Adrenal gland (tissue), 9 donors: ENCODE measurements at regions not wholly inside any gene's neighbourhood (a gene's known extent, or its start where the extent isn't known, plus 50 kb on each side); places are given as distances from the start of the nearest gene placed in this dataset.

ENCODE experiments used
- DNase-seq, 7 donors: peaks; one replicate each; pipeline ENCODE4 v3.0.0-alpha.2; 2019 to 2020
- H3K27ac ChIP-seq, 5 donors: fragments of 200-600 bp; sonication (generic) in 4 of 5; 1 replicate in 3 of 5; 2 replicates in 2 of 5; pipeline versions ENCODE4 v1.5.1 to v1.8.0; 2016 to 2020; ENCODE audit warnings: mild to moderate bottlenecking in 1 of 5
- H3K27me3 ChIP-seq: fragments of 200-600 bp; 2 replicates; pipeline ENCODE4 v1.8.0; 2021
- H3K36me3 ChIP-seq, 2 donors: fragments of 200-600 bp; replicated peaks in 1 of 2; 1 replicate in 1 of 2; 2 replicates in 1 of 2; pipeline versions ENCODE4 v1.5.1 to v1.8.0; 2018 to 2022
- H3K4me1 ChIP-seq, 2 donors: fragments of 200-600 bp; replicated peaks in 1 of 2; 1 replicate in 1 of 2; 2 replicates in 1 of 2; pipeline versions ENCODE4 v1.5.1 to v1.8.0; 2018 to 2021
- H3K4me3 ChIP-seq, 4 donors: fragments of 200-600 bp; sonication (generic) in 3 of 4; one replicate each; pipeline ENCODE4 v1.5.1; 2016 to 2018
- H3K9me3 ChIP-seq, 3 donors: fragments of 200-600 bp; sonication (generic) in 1 of 3; replicated peaks in 1 of 3; 1 replicate in 2 of 3; 2 replicates in 1 of 3; pipeline versions ENCODE4 v1.5.1 to v1.8.0; 2016 to 2021
- POLR2A ChIP-seq, 2 donors: fragments of 450-650 bp; IDR thresholded peaks; one replicate each; pipeline ENCODE4 v1.6.1; 2017; ENCODE audit warnings: antibody characterized with exemption in 2 of 2, mild to moderate bottlenecking in 2 of 2, moderate library complexity in 1 of 2
- WGBS, 4 donors: extraction: QIAGEN DNeasy Blood & Tissue Kit in 2 of 4; methylation state at CpG; one replicate each; pipeline versions ENCODE4 v1.1.5 to v1.1.7; 2013 to 2017; 5-methylcytosine and 5-hydroxymethylcytosine counted together
- intact Hi-C, 2 donors: fragments of 100-400 bp; cut with DNase I; formaldehyde crosslinking; loops; one replicate each; pipeline versions ENCODE4 v1.14.1 to v1.15.0; 2022 to 2023
- TF ChIP-seq, protein P1 (sequence below), 6 experiments: fragments of 450-650 bp in 4 of 6; fragments of 200-600 bp in 2 of 6; sonication (generic) in 1 of 6; IDR thresholded peaks; 1 replicate in 5 of 6; 2 replicates in 1 of 6; pipeline versions ENCODE4 v1.5.1 to v1.8.0; 2016 to 2021; ENCODE audit warnings: antibody characterized with exemption in 6 of 6, mild to moderate bottlenecking in 2 of 6, moderate library complexity in 1 of 6
- donor health status: healthy with polysubstance abuse.
- donor health status: Bipolar disorder and iron deficiency.
- donor health status: DM: yes; HTN: yes; CAD: no.
- donor health status: DM: no; HTN: no; CAD: no.
- donor health status: DM: no; HTN: no; CAD: no.

DNA sequence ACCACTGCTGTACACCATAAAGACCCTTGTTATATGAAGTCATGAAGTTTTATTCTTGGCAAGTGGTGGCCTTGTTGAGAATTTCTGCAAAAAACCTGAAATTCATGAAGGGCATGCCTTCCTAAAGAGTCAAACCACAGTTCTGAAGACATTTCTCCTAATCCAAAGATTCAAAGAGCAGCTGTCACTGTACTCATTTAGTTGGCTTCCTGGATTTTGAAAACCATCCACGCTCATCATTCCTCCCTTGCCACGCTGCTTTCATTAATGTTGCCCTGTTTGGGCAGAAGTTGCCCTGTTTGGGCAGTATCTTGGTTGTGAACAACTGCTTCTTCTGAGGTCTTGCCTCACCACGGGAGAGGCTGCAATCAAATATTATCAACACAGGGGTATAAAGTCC is 560.3 kb upstream of the TLE4 start:
- TF ChIP-seq, protein P1, sequence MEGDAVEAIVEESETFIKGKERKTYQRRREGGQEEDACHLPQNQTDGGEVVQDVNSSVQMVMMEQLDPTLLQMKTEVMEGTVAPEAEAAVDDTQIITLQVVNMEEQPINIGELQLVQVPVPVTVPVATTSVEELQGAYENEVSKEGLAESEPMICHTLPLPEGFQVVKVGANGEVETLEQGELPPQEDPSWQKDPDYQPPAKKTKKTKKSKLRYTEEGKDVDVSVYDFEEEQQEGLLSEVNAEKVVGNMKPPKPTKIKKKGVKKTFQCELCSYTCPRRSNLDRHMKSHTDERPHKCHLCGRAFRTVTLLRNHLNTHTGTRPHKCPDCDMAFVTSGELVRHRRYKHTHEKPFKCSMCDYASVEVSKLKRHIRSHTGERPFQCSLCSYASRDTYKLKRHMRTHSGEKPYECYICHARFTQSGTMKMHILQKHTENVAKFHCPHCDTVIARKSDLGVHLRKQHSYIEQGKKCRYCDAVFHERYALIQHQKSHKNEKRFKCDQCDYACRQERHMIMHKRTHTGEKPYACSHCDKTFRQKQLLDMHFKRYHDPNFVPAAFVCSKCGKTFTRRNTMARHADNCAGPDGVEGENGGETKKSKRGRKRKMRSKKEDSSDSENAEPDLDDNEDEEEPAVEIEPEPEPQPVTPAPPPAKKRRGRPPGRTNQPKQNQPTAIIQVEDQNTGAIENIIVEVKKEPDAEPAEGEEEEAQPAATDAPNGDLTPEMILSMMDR (IDR thresholded peaks at IDR 0.05), result no peak
- TF ChIP-seq POLR2A (IDR thresholded peaks at IDR 0.05), result no peak
- H3K27me3 ChIP-seq, result no peaks in the 10 kb centered on the region
- no peak overlapping the region for H3K4me3 ChIP-seq
- DNase-seq, result no peak
- no peaks in the 10 kb centered on the region for H3K4me1 ChIP-seq
- intact Hi-C loops, result no loop called here
- 61 to 90% (median 84%) methylated on average over 3 of the region's 3 CpGs for WGBS, 4 donors
- no peaks in the 10 kb centered on the region for H3K9me3 ChIP-seq
- no peaks in the 10 kb centered on the region for H3K36me3 ChIP-seq
- no peak overlapping the region for H3K27ac ChIP-seq

- Histone ChIP-seq H3K9me3 (no peaks in the 10 kb centered on the region), H3K27me3 (no peaks in the 10 kb centered on the region), H3K27ac (no peak overlapping the region), H3K4me3 (no peak overlapping the region), H3K36me3 (no peaks in the 10 kb centered on the region), H3K4me1 (no peaks in the 10 kb centered on the region)
- intact Hi-C loops, result no loop called here
- TF ChIP-seq POLR2A (IDR thresholded peaks at IDR 0.05), result no peak
- TF ChIP-seq, protein P1 (IDR thresholded peaks at IDR 0.05), result no peak
- DNase-seq, result no peak
Observed at GRCh38 chr9:79012561-79012960, 559.2 kb upstream of the TLE4 start.

DNA sequence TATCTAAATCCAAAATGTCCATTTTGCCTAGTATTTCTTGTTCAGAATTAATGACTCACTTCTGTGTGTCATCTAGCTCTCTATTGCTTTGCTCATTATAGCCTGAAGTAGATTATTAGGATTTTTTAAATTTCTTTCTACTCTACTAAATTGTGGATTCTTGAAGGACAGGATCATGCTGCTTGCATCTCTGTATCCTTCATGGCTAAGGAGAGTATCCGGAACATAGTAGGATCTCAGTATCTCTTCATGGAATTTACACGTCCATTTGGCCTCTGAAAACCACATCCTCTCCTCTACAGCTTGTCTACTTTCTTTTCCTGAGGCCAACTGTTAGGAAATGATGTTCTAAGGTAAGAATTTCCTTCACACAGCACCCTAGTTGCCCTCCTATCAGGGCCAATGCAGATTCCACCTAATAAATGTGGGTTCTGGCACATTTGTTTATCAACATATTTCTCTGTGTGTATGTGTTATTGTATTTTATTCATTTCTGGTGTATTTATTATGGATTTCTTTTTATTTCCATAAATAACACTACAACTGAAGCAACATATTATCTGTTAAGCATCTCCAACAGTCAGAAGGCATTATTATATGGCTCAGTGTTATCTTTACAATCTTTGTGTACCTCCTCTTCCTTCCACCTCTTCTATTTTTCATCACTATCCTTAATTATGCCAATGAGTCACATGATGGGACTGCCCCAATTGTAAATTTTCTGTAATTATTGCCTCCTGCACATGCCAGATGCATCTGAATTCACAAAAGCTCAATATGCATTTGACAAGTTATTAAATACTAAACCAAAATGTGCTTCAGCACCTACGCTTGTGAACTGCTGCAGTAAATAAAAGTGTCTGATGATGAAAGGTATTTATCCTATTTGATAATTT is 557.8 kb upstream of the TLE4 start:
- no peak for DNase-seq
- WGBS, 4 donors, result 63 to 69% (median 67%) methylated on average over 3 of the region's 3 CpGs
- TF ChIP-seq, protein P1 (IDR thresholded peaks at IDR 0.05), result no peak
- no peak for TF ChIP-seq POLR2A (IDR thresholded peaks at IDR 0.05)
- H3K27me3 ChIP-seq, result no peaks in the 10 kb centered on the region
- intact Hi-C loops, result no loop called here
- H3K9me3 ChIP-seq, result no peaks in the 10 kb centered on the region
- no peaks in the 10 kb centered on the region for H3K36me3 ChIP-seq
- H3K4me3 ChIP-seq, result no peak overlapping the region
- H3K4me1 ChIP-seq, result no peaks in the 10 kb centered on the region
- H3K27ac ChIP-seq, result no peak overlapping the region

GRCh38 chr9:79014929-79015699 is 556.7 kb upstream of the TLE4 start:
- no peak overlapping the region for H3K4me3 ChIP-seq
- H3K27ac ChIP-seq, result no peak overlapping the region
- intact Hi-C loops, result no loop called here
- no peaks in the 10 kb centered on the region for H3K36me3 ChIP-seq
- 57 to 69% (median 63%) methylated on average over 5 of the region's 5 CpGs for WGBS, 4 donors
- DNase-seq, result no peak
- TF ChIP-seq, protein P1 (IDR thresholded peaks at IDR 0.05), result no peak
- no peak for TF ChIP-seq POLR2A (IDR thresholded peaks at IDR 0.05)
- H3K27me3 ChIP-seq, result no peaks in the 10 kb centered on the region
- no peaks in the 10 kb centered on the region for H3K4me1 ChIP-seq
- no peaks in the 10 kb centered on the region for H3K9me3 ChIP-seq
